MM.1S (cell line): ENCODE measurements at regions not wholly inside any gene's neighbourhood (a gene's known extent, or its start where the extent isn't known, plus 50 kb on each side); places are given as distances from the start of the nearest gene placed in this dataset.

Experiments used
- EZH2 ChIP-seq: fragments of 300-600 bp; sonication (generic); optimal IDR thresholded peaks from 2 replicates; pipeline ENCODE3; 2017; ENCODE audit warnings: low read depth, mild to moderate bottlenecking, antibody characterized with exemption, low read length, mixed read lengths
- EZH2phosphoT487 ChIP-seq: fragments of 300-600 bp; sonication (generic); IDR thresholded peaks from 2 replicates; pipeline ENCODE4 v1.6.1; 2018; ENCODE audit warnings: antibody characterized with exemption, low read length
- TF ChIP-seq, protein P1 (sequence below): fragments of 300-600 bp; sonication (generic); IDR thresholded peaks from 2 replicates; pipeline ENCODE4 v1.5.1; 2016; ENCODE audit warnings: antibody characterized with exemption, low read length, mixed read lengths

DNA sequence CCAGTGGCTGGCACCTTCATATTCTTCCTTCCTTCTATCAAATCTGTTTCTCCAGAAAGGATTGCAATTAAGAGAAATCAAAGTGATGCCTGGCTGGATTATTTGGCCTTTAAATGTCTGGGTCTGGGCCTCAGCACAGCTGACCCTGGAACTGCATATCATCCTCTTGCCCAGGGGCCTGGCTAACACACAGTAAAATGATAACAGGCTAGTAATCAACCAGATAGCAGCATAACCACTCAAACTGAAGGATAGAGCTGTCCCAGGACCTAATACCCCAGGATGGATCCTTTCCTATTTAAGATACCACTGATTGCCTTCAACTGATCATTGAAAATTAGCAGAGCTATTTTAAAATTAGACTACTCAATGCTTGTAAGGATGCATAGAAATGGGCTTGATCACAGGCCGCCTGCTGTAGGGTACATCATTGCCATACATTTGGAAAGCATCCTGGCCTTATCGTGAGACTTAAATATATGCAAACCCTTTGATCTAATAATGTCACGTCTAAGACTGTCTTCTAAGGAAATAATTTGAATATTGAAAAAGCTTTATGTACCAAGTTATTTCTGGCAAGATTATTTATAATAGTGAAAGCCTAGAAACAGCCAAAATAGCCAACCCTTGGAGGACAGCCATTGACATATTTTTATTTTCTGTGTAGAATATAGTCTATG, 144.0 kb upstream of the CHST15 start:
- TF ChIP-seq EZH2, result no peak
- TF ChIP-seq, protein P1, sequence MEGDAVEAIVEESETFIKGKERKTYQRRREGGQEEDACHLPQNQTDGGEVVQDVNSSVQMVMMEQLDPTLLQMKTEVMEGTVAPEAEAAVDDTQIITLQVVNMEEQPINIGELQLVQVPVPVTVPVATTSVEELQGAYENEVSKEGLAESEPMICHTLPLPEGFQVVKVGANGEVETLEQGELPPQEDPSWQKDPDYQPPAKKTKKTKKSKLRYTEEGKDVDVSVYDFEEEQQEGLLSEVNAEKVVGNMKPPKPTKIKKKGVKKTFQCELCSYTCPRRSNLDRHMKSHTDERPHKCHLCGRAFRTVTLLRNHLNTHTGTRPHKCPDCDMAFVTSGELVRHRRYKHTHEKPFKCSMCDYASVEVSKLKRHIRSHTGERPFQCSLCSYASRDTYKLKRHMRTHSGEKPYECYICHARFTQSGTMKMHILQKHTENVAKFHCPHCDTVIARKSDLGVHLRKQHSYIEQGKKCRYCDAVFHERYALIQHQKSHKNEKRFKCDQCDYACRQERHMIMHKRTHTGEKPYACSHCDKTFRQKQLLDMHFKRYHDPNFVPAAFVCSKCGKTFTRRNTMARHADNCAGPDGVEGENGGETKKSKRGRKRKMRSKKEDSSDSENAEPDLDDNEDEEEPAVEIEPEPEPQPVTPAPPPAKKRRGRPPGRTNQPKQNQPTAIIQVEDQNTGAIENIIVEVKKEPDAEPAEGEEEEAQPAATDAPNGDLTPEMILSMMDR, result no peak
- no peak for TF ChIP-seq EZH2phosphoT487
